CD4-positive, alpha-beta T cell treated with Interleukin-6 at 100 ng/mL for 8 hours (primary cell): ENCODE measurements at regions not wholly inside any gene's neighbourhood (a gene's known extent, or its start where the extent isn't known, plus 50 kb on each side); places are given as distances from the start of the nearest gene placed in this dataset.

Experiments used
- DNase-seq: peaks from one replicate; pipeline ENCODE4 v3.0.0-alpha.2; 2020; ENCODE audit warnings: mixed read lengths, low spot score

DNA sequence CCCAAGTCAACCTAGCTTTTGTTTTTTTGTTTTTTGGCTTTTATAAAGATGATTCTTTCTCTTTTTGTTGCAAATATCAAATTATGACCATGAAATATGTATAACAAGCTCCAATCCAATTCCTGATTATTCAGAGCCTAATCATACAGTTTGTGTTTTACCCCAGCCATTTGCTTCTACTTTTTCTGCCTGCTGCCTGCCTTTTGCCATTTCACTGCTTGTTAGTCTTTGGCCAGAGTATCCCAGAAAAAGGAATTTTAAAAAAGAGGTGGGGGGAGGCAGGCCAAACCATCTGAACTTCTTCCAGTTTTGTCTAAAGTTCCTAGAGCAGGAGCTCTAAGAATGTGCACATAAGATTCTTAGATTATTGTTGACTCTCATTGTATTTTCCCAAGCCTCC is 211.9 kb upstream of the VRK2 start:
- DNase-seq: no peak

DNA sequence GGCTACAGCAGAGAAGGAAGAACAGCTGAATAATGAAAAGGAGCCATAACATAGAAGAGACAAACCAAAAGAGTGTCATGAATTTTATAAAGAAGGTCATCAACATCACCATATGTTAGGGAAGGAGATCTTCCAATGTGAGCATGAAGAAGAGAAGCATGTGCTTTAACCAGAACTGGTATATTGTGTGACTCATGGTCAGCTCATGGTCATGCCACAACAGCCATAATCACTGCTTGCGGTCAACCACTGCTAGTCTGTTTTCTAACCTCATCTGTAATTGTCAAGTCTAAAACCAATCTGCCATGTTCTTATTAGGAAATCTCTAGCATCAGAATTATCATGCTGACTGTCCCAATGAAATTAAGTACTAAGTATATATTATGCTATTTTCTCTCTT is 204.1 kb upstream of the VRK2 start:
- DNase-seq: no peak

DNA sequence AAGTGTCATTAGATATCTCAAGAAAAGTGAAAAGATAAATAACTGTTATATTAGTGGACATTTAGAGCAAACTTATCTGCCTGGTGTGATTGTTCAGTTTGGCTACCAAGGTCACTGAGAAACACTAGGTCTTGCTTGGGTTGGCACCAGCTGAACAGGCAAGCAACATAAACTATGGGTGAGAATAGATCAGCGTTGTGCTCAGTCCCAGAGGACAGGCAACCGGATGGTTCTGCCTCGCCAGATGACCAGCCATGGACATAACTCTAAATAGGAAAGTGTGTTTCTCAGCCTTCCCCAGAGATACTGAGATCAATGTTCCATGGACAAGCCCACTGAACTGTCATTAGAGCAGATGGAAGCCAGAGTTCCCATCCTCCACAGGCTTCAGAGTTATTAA is 203.4 kb upstream of the VRK2 start:
- no peak for DNase-seq

DNA sequence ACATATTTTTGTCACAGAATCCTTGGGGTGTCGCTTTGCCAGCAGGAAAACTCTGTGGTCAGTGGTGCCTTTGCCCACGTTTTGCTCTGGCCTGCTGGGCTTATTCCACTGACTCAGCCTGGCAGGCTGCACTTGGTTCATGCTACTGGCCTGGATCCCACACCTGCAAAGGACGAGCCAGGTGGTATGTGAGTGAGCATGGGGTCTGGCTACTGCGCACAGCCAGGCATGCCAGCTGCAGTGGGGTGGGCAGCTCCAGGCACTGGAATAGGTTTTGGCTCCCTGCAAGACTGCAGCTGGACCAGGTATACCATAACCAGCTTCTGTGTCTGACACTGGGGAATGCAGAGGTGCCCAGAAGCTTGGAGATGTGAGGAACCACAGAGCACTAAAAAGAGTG is 197.9 kb upstream of the VRK2 start:
- DNase-seq: no peak

DNA sequence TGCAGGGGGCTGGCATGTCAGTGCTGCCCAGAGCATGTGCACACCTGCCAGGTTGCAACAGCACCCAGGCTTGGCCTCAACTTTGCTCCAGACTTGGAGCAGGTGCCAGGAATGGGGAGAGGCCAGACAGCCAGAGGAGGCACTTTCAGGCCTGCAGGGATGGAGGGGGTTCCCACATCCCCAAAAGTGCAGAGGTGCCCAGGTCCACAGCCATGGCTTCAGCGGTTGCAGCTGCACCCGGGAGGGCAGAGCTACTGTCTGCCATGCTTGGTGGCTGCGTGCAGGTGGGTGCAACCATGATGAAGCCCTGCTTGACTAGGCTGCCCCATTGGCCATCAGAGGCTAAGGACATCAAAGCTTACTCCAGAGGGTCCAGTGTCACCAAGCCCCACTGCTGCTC is 196.8 kb upstream of the VRK2 start:
- DNase-seq: no peak

DNA sequence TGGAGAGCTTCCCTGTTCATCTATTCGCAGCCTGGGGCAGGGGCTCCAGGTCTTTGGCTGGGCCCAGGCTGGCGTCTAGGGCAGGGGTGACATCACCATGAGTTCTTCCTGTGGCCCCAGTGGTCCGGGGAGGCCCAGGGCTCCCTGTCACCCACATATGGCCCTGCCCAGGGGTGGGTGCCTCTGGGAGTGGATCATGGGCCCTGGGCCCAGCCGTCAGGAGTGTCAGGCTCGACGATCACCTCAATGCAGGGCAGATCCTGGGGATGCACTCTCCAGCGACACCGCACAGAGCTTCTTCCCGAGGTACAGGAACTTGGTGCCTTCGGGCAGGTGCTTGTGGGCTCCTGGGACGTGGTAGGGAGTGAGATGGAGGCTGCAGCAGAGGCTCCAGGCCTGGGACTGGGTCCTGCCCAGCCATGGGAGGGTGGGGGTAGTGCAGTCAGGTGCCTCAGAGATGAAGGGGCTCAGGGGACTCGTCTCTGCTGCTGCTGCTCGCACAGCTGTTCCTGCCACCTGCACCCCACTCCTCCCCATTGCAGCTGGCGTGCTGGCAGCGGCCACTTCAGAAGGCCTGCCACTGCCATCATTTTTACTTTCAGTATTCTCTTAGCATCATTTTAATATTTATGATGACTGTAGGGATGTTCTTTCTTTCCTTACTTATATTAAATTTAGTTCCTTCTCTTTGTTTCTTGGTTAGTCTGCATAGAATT is 196.0 kb upstream of the VRK2 start:
- no peak for DNase-seq

DNA sequence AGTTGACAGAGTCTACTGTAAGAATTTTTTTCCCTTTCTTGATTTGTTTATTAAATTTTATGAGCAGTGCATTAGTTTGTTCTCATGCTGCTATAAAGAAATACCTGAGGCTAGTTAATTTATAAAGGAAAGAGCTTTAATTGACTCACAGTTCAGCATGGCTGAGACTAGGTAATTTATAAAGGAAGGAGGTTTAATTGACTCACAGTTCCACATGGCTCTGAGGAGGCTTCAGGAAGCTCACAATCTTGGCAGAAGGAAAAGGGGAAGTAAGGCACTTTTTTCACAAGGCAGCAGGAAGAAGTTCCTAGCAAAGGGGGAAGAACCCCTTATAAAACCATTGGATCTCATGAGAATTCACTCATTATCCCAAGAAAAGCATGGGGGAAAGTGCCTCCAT is 191.4 kb upstream of the VRK2 start:
- no peak for DNase-seq

DNA sequence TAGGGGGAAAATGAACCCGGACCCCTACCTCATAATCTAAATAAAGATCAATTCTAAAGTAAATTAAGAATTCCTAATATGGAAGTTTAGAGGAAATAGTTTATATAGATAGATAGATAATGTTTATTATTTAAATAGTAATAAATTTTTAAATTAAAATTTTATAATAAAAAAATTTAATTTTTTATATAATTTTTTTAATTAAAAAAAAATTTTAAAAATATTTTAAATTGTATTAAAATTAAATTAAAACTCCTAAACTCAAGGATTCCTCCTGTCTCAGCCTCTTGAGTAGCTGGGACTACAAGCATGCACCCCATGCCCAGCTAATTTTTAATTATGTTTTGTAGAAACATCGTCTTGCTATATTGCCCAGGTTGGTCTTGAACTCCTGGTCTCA is 186.9 kb upstream of the VRK2 start:
- no peak for DNase-seq

DNA sequence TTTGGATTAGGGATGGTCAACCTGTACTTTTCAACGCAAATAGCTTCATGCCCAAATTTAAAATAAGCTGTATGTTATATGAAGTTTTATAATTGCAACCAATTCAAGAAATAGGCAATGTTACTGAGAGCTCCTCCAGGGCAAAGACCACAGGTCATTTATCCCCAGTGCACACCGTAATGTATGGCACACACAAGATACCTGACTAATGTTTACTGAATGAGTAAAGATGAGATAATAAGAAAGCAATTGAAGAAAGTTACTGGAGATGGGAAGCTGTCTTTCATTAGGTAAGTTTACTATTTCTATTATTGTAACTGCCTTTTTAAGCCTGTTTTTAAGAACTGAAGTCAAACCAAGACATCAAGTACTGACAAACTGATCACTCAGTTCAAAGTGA is 184.5 kb upstream of the VRK2 start:
- no peak for DNase-seq

DNA sequence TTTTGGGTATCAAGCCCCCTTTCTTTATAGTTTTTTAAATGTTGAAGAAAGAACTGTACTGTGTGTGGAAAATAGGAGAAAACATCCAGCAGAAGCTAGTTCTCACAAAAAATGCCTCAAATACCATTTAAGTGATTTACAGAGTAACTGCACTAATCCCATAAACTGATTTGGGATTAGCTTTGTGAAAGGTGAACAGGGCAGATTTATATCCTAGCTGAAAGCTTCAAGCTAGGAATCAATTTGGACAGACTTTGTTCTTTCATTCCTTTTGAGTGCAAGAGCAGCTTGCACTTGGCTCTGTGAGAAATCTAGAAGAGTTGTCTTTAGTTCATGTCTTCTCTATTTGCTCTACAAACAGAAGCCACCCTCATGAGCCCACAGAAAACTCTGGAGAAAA is 183.9 kb upstream of the VRK2 start:
- no peak for DNase-seq

DNA sequence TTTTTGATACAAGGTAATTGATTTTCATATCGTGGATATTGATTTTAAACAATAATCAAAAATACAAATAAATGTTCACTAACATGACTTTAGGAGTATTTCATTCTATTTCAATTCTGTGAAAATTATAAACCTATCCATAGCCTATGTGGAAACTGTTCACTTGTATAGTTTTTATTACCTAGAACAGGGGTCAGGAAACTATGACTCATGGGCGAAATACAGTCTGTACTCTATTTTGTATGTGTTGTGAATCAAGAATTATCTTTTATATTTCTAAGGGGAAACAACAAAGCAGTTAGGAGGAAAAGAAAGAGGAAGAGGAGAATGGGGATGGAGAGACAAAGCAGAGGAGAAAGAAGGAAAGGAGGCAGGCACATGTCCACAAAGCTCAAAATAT is 181.7 kb upstream of the VRK2 start:
- no peak for DNase-seq

DNA sequence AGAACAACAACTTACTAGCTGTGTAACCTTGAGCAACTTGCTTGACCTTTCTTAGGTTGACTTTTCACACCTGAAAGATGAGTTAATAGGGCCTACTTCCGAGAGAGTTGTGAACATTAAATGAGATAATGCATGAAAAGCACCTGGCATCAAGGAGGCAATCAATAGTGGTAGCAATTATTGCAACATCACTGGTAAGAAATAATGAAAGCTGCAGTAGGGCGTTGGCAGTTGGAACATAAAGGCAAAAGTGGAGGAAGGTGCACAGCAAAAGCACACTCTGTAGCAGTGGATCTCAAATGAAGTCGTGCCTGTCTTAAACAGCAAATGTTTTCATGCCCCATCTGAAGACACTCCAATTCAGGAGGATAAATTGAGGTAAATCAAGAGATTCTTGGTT is 178.9 kb upstream of the VRK2 start:
- DNase-seq: no peak

DNA sequence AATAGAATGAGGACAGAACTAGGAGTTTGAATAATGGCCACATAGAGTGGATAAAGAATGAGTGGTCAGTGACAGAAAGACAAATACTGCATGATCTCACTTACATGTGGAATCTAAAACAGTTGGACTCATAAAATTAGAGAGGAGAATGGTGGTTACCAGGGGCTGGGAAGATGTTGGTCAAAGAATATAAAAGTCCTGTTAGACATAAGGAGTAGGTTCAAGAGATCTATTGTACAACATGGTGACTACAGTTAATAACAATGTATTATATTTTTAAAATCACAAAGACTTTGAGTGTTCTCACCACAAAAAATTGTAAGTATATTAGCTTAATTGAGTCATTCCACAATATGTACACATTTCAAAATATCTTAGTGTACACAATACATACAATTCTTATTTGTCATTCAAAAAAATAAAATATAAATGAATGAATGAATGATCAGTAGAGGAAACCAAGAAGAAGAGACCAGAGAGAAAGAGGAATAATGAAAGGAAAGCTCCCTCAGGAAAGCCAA is 177.9 kb upstream of the VRK2 start:
- no peak for DNase-seq

DNA sequence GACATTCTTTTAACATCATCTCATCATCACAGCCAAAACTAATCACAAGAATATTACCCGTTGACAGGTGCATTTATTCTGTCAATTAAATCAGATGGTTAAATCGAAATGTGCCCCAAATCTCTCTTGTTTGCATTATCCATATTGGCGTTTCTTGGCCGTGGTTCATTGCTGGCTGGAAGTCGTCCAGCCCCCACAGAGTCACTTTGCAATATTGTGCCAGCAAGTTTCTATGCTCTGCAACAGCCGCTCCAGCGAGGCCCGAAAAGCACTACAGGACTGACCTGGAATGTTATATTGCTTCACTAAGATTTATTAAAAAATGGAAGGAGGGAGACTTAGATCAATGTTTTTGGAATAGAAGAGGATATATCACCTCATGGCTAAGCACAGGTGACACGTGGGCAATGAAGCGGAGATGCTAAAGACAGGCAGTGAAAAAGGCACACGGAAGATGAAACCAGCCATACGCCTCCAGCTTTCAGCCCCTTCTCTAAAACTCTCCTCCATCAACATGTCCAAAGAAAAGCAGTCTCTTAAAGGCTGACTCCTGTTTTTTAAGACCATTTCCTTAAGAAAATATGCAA is 176.8 kb upstream of the VRK2 start:
- no peak for DNase-seq

DNA sequence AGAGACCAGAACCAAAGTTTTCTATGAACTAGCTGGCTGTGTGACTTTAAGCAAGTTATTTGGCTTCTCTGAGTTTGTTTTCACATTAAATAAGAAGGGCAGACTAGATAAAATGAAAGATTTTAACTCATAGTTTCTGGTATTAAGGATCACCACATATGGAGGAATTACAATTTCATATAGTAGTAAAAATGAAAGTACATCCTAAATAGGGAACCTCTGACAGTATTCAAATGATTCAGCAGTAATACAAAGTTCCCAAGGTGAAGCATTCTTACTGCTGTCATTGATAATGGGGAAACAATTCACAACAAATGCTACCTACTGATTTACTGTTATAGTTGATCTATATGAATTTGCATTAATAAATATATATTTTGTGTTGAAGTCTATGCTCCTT is 170.3 kb upstream of the VRK2 start:
- no peak for DNase-seq

DNA sequence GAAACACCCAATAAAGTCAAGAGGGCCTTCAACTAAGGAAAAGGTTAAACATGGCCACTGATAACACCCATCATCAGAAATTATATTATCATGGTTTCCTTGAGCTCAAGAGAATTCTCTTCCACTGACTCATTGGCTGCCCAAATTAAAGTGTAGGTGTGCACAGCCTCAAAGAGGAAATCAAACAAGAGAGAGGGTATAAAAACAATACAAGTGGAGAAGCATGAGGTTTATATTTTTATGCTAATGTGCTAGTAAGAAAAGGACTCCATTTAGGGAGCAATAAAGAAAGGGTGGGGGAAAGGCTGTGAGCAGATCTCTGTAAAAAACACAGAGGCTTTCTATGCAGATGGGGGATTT is 168.8 kb upstream of the VRK2 start:
- DNase-seq: no peak

DNA sequence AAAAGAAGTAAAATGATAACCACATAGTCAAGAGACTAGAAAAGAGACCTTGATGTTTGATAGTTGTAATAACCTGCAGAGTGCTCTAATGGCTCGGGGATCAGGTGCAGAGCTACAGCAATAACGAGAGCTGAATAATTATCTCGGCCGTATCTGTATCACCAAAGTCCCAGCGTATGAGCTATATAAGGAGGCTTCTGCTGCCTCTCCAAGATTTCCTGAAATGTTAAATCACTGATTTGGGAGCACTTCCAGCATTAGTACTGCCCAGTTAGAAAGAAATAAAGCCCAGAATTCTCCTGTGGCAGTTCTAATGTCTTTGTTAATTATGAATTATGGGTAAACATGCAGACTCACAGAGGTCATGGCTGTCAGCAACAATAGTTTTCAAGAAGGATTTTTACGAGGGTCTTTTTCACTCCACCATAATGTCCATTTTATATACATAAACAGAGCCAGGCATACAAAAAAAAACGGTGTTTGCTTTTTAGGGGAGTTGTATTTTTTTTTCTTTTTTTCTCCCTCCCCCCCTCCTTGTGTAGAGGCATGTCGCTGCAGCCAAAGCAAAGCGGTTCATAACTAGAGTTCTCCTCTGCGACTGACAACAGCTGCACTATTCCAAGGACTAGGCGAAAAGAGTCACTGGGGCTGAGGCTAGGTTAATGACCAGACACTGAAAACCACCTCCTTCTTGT is 168.3 kb upstream of the VRK2 start:
- DNase-seq: no peak

DNA sequence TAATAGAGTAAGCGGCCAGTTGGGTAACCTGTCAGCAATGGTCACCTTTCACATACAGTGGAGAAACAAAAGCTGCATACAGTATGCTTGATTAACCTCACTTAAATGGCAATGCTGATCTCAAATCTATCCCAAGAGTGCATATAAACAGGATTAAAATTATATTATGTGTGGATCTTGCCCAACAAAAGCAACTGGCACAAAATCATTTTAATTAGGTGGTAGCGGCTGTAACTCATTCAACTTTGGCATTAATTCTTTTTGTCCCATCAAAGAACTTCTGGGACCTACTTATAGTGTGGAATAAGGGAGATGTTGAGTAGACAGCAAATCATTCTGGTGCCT is 167.8 kb upstream of the VRK2 start:
- no peak for DNase-seq

DNA sequence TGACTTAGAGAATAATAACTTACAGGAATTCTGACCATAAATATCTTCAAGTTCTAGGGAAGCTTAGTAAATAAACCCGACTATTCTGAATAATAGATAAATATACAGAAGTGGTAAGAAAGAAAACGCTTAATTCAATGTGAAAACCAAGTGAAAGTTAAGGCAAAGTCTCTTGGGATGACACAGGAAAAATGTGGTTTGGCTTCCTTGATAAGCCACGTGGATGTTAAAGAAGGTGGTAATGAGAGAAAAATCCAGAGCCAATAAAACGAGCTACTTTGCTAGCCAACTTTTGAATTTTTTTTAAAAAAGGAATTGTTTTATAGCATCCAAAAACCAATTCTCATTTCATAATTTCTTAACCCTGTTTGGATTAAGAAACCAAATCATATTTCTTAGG is 166.2 kb upstream of the VRK2 start:
- DNase-seq: no peak

DNA sequence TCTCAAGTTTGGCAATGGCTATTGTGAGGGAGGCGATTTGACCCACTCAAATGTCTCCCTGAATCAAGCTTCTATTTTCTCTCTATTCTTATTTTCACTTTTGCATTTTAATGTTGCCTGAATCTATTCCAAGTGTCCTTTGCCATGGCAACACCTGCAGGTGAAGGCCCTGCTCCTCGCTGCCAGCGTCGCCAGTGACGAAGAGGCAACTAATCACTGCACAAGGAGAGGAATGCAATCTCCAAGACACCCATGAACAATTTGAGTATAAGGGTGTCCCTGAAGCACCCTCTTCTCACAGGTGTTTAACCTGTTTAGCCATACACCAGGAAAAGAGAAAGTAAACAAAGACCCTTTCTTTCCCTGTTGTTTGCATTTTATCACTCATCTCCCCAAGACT is 165.6 kb upstream of the VRK2 start:
- DNase-seq: no peak

DNA sequence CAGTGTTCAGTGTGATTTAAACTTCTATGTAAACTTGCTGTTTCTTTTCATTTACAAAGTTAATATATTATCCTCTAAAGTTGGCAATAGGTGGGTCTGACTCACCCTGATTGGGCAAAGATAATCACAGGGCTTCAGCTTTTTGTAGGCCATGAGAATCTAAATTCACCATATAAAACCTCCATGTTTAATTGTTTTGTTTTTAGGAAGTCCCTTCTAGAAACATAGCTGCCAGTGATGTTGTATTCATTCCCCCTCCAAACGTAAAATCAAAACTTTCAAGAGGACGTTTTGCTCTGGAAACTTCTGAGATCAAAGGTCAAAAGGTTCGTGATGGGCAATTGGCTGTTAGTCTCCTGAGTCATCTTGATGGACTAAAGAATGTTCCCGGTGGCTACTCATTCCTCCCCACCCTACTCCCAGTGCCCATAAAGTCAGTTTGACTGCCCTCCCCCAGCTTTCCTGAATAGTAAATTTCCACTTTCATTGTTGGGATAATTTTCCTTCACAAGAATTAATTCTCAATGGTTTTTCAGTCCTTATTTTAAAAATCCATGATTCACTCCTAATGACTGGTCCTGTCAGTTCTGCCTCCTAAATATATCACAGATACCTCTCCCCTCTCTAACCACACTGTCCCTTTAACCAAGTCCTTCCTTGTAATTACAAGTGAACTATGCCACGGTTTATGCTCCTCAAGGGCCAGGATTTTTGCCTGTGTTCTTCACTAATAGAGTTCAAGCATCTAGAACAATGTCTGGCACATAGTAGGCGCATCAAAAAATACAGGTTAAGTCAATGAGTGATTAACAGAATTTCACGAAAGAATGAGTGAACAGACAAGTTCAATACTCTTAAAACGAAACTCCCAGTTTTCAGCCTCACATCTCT is 164.4 kb upstream of the VRK2 start:
- no peak for DNase-seq

DNA sequence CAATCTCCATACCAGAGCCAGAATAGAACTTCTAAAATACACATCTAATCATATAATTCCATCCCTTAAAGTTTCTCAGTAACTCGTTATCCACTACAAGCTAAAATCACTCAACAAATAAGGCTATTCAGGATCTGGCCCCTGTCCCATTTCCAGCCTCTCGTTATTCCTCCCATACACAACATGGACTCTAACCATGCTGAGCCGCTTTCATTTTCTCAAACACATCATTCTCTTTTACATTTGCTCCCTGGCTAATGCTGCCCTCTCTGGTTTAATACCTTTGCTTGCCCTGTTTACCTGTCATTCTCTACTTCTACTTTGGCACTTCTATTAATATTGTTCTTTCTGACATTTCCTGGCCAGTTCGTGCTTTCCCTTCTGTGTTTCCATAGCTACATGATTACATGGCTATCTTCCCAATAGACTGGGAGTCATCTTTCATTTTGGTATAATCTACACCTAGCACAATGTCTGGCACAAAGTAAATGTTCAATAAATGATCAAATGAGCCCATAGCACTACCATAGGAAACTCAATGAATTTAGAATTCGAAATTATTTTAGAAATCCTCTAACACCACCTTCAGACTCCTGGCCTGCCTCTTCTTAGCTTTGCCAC is 163.6 kb upstream of the VRK2 start:
- DNase-seq: no peak
